ENCODE measurements at regions not wholly inside any gene's neighbourhood (a gene's known extent, or its start where the extent isn't known, plus 50 kb on each side); places are given as distances from the start of the nearest gene placed in this dataset.

- TF ChIP-seq POLR2AphosphoS5 (IDR thresholded peaks at IDR 0.05; ENCODE audit: low read depth): no peak
- TF ChIP-seq CTCF (IDR thresholded peaks at IDR 0.05; ENCODE audit: insufficient read depth, low read length): no peak
Measured at GRCh38 chr11:82176945-82177344, 556.7 kb downstream of the FAM181B start.

Data from HL-60 (cell line).